ENCODE measurements at regions not wholly inside any gene's neighbourhood (a gene's known extent, or its start where the extent isn't known, plus 50 kb on each side); places are given as distances from the start of the nearest gene placed in this dataset.

- Histone ChIP-seq H3K9me3 (peaks cover 0 to 12% (median 5%) of the 10 kb centered on the region in 4 donors), H3K27me3 (no peaks in the 10 kb centered on the region), H3K27ac (no peak overlapping the region), H3K36me3 (no peaks in the 10 kb centered on the region), H3K4me1 (no peaks in the 10 kb centered on the region), H3K4me3 (no peak overlapping the region)
- WGBS, 2 donors, result 86 to 93% methylated on average over 1 of the region's 1 CpG
- TF ChIP-seq, protein P1, sequence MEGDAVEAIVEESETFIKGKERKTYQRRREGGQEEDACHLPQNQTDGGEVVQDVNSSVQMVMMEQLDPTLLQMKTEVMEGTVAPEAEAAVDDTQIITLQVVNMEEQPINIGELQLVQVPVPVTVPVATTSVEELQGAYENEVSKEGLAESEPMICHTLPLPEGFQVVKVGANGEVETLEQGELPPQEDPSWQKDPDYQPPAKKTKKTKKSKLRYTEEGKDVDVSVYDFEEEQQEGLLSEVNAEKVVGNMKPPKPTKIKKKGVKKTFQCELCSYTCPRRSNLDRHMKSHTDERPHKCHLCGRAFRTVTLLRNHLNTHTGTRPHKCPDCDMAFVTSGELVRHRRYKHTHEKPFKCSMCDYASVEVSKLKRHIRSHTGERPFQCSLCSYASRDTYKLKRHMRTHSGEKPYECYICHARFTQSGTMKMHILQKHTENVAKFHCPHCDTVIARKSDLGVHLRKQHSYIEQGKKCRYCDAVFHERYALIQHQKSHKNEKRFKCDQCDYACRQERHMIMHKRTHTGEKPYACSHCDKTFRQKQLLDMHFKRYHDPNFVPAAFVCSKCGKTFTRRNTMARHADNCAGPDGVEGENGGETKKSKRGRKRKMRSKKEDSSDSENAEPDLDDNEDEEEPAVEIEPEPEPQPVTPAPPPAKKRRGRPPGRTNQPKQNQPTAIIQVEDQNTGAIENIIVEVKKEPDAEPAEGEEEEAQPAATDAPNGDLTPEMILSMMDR (IDR thresholded peaks at IDR 0.05), result no peak
- no peak for TF ChIP-seq EP300 (IDR thresholded peaks at IDR 0.05)
- no peak for TF ChIP-seq POLR2AphosphoS5 (IDR thresholded peaks at IDR 0.05)
- TF ChIP-seq POLR2A (IDR thresholded peaks at IDR 0.05), result no peak
- ATAC-seq (ENCODE audit: low FRiP score in 2 of 2), result no peak
- DNase-seq, result no peak
These were observed 191.8 kb downstream of the RAB28 start for GRCh38 chr4:13292372-13292771.

GRCh38 chr4:13289391-13289790, 194.7 kb downstream of the RAB28 start:
- ATAC-seq (ENCODE audit: low FRiP score in 2 of 2) (no peak), DNase-seq (no peak)
- Histone ChIP-seq H3K4me1 (no peaks in the 10 kb centered on the region), H3K4me3 (no peak overlapping the region), H3K27me3 (no peaks in the 10 kb centered on the region), H3K27ac (no peak overlapping the region), H3K9me3 (peaks cover 0 to 11% (median 2%) of the 10 kb centered on the region in 4 donors), H3K36me3 (no peaks in the 10 kb centered on the region)
- no peak for TF ChIP-seq POLR2A (IDR thresholded peaks at IDR 0.05)
- TF ChIP-seq POLR2AphosphoS5 (IDR thresholded peaks at IDR 0.05), result no peak
- TF ChIP-seq, protein P1 (IDR thresholded peaks at IDR 0.05), result no peak
- no peak for TF ChIP-seq EP300 (IDR thresholded peaks at IDR 0.05)
- 88% methylated on average over 1 of the region's 1 CpG for WGBS, 2 donors

- Histone ChIP-seq H3K27ac (no peak overlapping the region), H3K36me3 (no peaks in the 10 kb centered on the region), H3K9me3 (peaks cover 0 to 10% (median 2%) of the 10 kb centered on the region in 4 donors), H3K4me1 (no peaks in the 10 kb centered on the region), H3K4me3 (no peak overlapping the region), H3K27me3 (no peaks in the 10 kb centered on the region)
- no peak for TF ChIP-seq POLR2AphosphoS5 (IDR thresholded peaks at IDR 0.05)
- TF ChIP-seq, protein P1 (IDR thresholded peaks at IDR 0.05), result no peak
- no peak for TF ChIP-seq EP300 (IDR thresholded peaks at IDR 0.05)
- no peak for TF ChIP-seq POLR2A (IDR thresholded peaks at IDR 0.05)
- ATAC-seq (ENCODE audit: low FRiP score in 2 of 2), result no peak
- no peak for DNase-seq
These were observed 198.8 kb downstream of the RAB28 start for GRCh38 chr4:13285336-13285735.

DNA sequence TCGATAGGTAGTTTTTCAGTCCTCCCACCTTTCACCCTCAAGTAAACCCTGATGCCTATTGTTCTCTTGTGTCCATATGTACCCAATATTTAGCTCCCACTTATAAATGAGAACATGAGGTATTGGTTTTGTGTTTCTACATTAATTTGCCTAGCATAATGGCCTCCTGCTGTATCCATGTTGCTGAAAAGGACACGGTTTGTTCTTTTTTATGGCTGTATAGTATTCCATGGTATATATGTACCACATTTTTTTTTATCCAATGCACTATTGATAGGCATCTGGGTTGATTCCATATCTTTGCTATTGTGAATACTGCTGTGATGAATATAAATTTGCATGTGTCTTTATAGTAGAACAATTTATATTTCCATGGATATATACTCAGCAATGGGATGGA, 199.2 kb downstream of the RAB28 start:
- H3K4me1 ChIP-seq, result no peaks in the 10 kb centered on the region
- H3K27me3 ChIP-seq, result no peaks in the 10 kb centered on the region
- TF ChIP-seq POLR2AphosphoS5 (IDR thresholded peaks at IDR 0.05), result no peak
- TF ChIP-seq EP300 (IDR thresholded peaks at IDR 0.05), result no peak
- TF ChIP-seq, protein P1 (IDR thresholded peaks at IDR 0.05), result no peak
- TF ChIP-seq POLR2A (IDR thresholded peaks at IDR 0.05), result no peak
- peaks cover 0 to 7% (median 2%) of the 10 kb centered on the region in 4 donors for H3K9me3 ChIP-seq
- no peak overlapping the region for H3K4me3 ChIP-seq
- H3K36me3 ChIP-seq, result no peaks in the 10 kb centered on the region
- WGBS, 2 donors, result 81 to 89% methylated on average over 2 of the region's 2 CpGs
- DNase-seq, result no peak
- no peak overlapping the region for H3K27ac ChIP-seq
- no peak for ATAC-seq (ENCODE audit: low FRiP score in 2 of 2)

DNA sequence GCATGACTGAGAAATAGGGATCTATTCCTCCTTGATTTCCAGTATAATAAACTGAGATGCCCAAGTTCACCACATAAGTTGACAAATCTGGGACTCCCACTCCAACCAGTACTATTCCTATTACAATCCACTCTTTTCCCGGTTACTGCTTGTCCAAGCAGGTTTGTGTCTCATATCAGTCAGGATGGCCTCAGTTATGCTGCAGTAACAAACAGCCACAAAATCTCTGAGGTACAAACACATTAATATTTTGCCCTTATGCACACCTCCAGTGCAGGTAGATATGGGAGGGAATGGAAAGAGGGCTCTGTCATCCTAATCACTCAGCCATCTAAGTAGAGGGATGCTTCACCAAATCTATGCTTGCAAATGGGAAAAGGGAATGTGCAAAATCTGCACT, 207.8 kb downstream of the RAB28 start:
- TF ChIP-seq EP300 (IDR thresholded peaks at IDR 0.05), result no peak
- no peak for TF ChIP-seq POLR2A (IDR thresholded peaks at IDR 0.05)
- TF ChIP-seq, protein P1 (IDR thresholded peaks at IDR 0.05), result no peak
- no peak for TF ChIP-seq POLR2AphosphoS5 (IDR thresholded peaks at IDR 0.05)
- no peak overlapping the region for H3K4me3 ChIP-seq
- H3K27me3 ChIP-seq, result no peaks in the 10 kb centered on the region
- WGBS, 2 donors, result 86 to 100% methylated on average over 1 of the region's 1 CpG
- H3K36me3 ChIP-seq, result no peaks in the 10 kb centered on the region
- H3K27ac ChIP-seq, result no peak overlapping the region
- ATAC-seq (ENCODE audit: low FRiP score in 2 of 2) (no peak), DNase-seq (no peak)
- no peaks in the 10 kb centered on the region for H3K4me1 ChIP-seq
- H3K9me3 ChIP-seq, result peaks cover 0 to 36% (median 11%) of the 10 kb centered on the region in 4 donors
